MM.1S (cell line): ENCODE measurements at regions not wholly inside any gene's neighbourhood (a gene's known extent, or its start where the extent isn't known, plus 50 kb on each side); places are given as distances from the start of the nearest gene placed in this dataset.

Experiments
- DNase-seq: peaks from one replicate; pipeline ENCODE4 v3.0.0-alpha.2; 2015
- H2AFZ ChIP-seq: fragments of 300-600 bp; sonication (generic); 2 replicates; pipeline ENCODE4 v1.6.0; 2016; ENCODE audit warnings: antibody characterized with exemption, low read length
- H3F3A ChIP-seq: fragments of 300-600 bp; sonication (generic); 2 replicates; pipeline ENCODE4 v1.6.1; 2016; ENCODE audit warnings: mild to moderate bottlenecking, antibody characterized with exemption, low read length, moderate library complexity, mixed read lengths; ENCODE audit not compliant: insufficient read depth
- H3K27ac ChIP-seq: fragments of 300-600 bp; sonication (generic); 2 replicates; pipeline ENCODE4 v1.5.1; 2016; ENCODE audit warnings: mild to moderate bottlenecking, low read length
- H3K27me3 ChIP-seq: fragments of 300-600 bp; sonication (generic); replicated peaks from 2 replicates; pipeline ENCODE4 v1.6.0; 2016; ENCODE audit warnings: low read length; ENCODE audit not compliant: insufficient read depth
- H3K36me3 ChIP-seq: fragments of 300-600 bp; sonication (generic); replicated peaks from 2 replicates; pipeline ENCODE4 v1.6.1; 2016; ENCODE audit warnings: mild to moderate bottlenecking, low read length, mixed read lengths; ENCODE audit not compliant: insufficient read depth
- H3K4me1 ChIP-seq: fragments of 300-600 bp; sonication (generic); 2 replicates; pipeline ENCODE4 v1.6.1; 2016; ENCODE audit warnings: low read length, mixed read lengths
- H3K4me2 ChIP-seq: fragments of 300-600 bp; sonication (generic); 2 replicates; pipeline ENCODE4 v1.6.0; 2016; ENCODE audit warnings: low read depth, low read length
- H3K4me3 ChIP-seq: fragments of 300-600 bp; sonication (generic); 2 replicates; pipeline ENCODE4 v1.5.1; 2016; ENCODE audit warnings: low read length, mixed read lengths
- H3K79me2 ChIP-seq: fragments of 300-600 bp; sonication (generic); 2 replicates; pipeline ENCODE4 v1.6.1; 2016; ENCODE audit warnings: mixed run types, low read length, mixed read lengths
- H3K9ac ChIP-seq: fragments of 300-600 bp; sonication (generic); 2 replicates; pipeline ENCODE4 v1.6.1; 2016; ENCODE audit warnings: low read length, mixed read lengths
- H3K9me2 ChIP-seq: fragments of 300-600 bp; sonication (generic); replicated peaks from 2 replicates; pipeline ENCODE4 v1.6.1; 2016; ENCODE audit warnings: mild to moderate bottlenecking, low read length, mixed read lengths; ENCODE audit not compliant: insufficient read depth
- H3K9me3 ChIP-seq: fragments of 300-600 bp; sonication (generic); replicated peaks from 2 replicates; pipeline ENCODE4 v1.6.1; 2016; ENCODE audit warnings: mild to moderate bottlenecking, low read length, mixed read lengths; ENCODE audit not compliant: insufficient read depth
- H4K20me1 ChIP-seq: fragments of 300-600 bp; sonication (generic); 2 replicates; pipeline ENCODE4 v1.6.1; 2016; ENCODE audit warnings: mild to moderate bottlenecking, low read length, moderate library complexity, mixed read lengths; ENCODE audit not compliant: insufficient read depth
- EZH2 ChIP-seq: fragments of 300-600 bp; sonication (generic); optimal IDR thresholded peaks from 2 replicates; pipeline ENCODE3; 2017; ENCODE audit warnings: low read depth, mild to moderate bottlenecking, antibody characterized with exemption, low read length, mixed read lengths
- EZH2phosphoT487 ChIP-seq: fragments of 300-600 bp; sonication (generic); IDR thresholded peaks from 2 replicates; pipeline ENCODE4 v1.6.1; 2018; ENCODE audit warnings: antibody characterized with exemption, low read length
- TF ChIP-seq, protein P1 (sequence below): fragments of 300-600 bp; sonication (generic); IDR thresholded peaks from 2 replicates; pipeline ENCODE4 v1.5.1; 2016; ENCODE audit warnings: antibody characterized with exemption, low read length, mixed read lengths

- H3K4me1 ChIP-seq, result no peaks in the 10 kb centered on the region
- no peak overlapping the region for H3K27ac ChIP-seq
- no peaks in the 10 kb centered on the region for H4K20me1 ChIP-seq
- H3K9ac ChIP-seq, result no peak overlapping the region
- H3K9me2 ChIP-seq, result no peaks in the 10 kb centered on the region
- no peaks in the 10 kb centered on the region for H3K36me3 ChIP-seq
- no peaks in the 10 kb centered on the region for H3K9me3 ChIP-seq
- DNase-seq, result no peak
- H3F3A ChIP-seq, result no peaks in the 10 kb centered on the region
- TF ChIP-seq EZH2 (no peak), EZH2phosphoT487 (no peak)
- TF ChIP-seq, protein P1, sequence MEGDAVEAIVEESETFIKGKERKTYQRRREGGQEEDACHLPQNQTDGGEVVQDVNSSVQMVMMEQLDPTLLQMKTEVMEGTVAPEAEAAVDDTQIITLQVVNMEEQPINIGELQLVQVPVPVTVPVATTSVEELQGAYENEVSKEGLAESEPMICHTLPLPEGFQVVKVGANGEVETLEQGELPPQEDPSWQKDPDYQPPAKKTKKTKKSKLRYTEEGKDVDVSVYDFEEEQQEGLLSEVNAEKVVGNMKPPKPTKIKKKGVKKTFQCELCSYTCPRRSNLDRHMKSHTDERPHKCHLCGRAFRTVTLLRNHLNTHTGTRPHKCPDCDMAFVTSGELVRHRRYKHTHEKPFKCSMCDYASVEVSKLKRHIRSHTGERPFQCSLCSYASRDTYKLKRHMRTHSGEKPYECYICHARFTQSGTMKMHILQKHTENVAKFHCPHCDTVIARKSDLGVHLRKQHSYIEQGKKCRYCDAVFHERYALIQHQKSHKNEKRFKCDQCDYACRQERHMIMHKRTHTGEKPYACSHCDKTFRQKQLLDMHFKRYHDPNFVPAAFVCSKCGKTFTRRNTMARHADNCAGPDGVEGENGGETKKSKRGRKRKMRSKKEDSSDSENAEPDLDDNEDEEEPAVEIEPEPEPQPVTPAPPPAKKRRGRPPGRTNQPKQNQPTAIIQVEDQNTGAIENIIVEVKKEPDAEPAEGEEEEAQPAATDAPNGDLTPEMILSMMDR, result no peak
- H3K4me2 ChIP-seq, result no peak overlapping the region
- no peaks in the 10 kb centered on the region for H3K79me2 ChIP-seq
- H3K27me3 ChIP-seq, result no peaks in the 10 kb centered on the region
- no peak overlapping the region for H2AFZ ChIP-seq
- H3K4me3 ChIP-seq, result no peak overlapping the region
Measured at GRCh38 chr18:67633939-67634338, 117.4 kb upstream of the DSEL start.

- Histone ChIP-seq H3K4me1 (no peaks in the 10 kb centered on the region), H3F3A (no peaks in the 10 kb centered on the region), H3K9ac (no peak overlapping the region), H3K9me3 (no peaks in the 10 kb centered on the region), H3K27me3 (no peaks in the 10 kb centered on the region), H3K27ac (no peak overlapping the region), H3K9me2 (no peaks in the 10 kb centered on the region), H2AFZ (no peak overlapping the region), H3K4me3 (no peak overlapping the region), H3K79me2 (no peaks in the 10 kb centered on the region), H3K4me2 (no peak overlapping the region), H3K36me3 (no peaks in the 10 kb centered on the region), H4K20me1 (no peaks in the 10 kb centered on the region)
- no peak for DNase-seq
- TF ChIP-seq, protein P1, result no peak
- TF ChIP-seq EZH2, result no peak
- no peak for TF ChIP-seq EZH2phosphoT487
Measured at GRCh38 chr18:67621906-67622305, 105.4 kb upstream of the DSEL start.

DNA sequence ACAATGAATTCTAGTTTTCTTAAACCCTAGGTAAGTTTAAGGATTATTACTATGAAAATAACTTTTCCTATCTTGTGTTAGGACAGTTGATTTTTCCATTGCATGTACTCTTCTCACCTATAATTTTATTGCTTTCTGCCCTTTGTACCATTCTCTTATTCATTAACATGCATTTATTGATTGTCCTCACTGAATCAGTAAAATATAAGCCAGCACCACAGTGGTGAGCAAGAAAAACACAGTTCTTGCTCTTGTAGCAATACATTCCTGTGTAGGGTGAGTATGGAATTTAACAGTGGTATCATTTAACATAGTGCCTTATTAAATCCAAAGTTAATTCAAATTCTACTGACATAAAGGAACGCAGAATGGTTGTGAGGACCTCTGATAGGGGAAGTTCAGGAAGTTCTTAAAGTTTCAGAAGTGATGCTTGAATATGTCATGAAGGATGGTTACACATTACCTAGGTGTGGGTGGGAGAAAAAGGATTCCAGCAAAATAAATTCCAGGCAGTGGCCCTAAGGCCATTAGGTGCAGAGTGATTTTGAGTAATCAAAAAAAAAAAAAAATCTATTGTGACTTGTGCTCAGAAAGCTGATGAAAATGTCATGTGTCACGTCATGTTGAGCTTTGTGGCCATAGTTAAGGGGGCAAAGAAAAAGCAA is 104.7 kb upstream of the DSEL start:
- no peak for DNase-seq
- no peaks in the 10 kb centered on the region for H3K36me3 ChIP-seq
- no peak overlapping the region for H3K4me3 ChIP-seq
- H3K4me2 ChIP-seq, result no peak overlapping the region
- no peaks in the 10 kb centered on the region for H3F3A ChIP-seq
- H3K27me3 ChIP-seq, result no peaks in the 10 kb centered on the region
- no peak overlapping the region for H2AFZ ChIP-seq
- TF ChIP-seq, protein P1, result no peak
- no peak for TF ChIP-seq EZH2phosphoT487
- H3K79me2 ChIP-seq, result no peaks in the 10 kb centered on the region
- no peaks in the 10 kb centered on the region for H3K4me1 ChIP-seq
- no peaks in the 10 kb centered on the region for H3K9me2 ChIP-seq
- no peaks in the 10 kb centered on the region for H4K20me1 ChIP-seq
- no peak overlapping the region for H3K9ac ChIP-seq
- no peak overlapping the region for H3K27ac ChIP-seq
- H3K9me3 ChIP-seq, result no peaks in the 10 kb centered on the region
